ENCODE measurements at regions not wholly inside any gene's neighbourhood (a gene's known extent, or its start where the extent isn't known, plus 50 kb on each side); places are given as distances from the start of the nearest gene placed in this dataset.

DNA sequence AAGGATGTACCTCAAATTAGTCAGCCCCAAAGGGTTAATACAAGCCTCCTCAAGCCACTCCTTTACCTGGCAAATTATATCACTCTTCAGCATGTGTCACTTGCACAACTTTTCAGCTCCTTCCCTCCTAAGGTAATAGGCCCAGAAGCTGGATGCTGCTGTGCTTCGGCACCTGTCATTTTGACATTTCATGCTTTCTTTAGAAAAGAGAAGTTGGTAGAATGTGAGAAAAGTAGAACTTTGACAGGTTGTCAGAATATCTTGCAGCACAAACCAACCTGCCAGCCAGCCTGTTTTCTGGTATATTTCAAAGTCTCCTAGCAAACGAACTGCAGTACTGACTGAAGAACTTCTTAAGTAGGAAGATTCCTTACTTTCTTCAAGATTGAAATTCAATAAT is 2136.9 kb downstream of the MAT2B start:
- no peak for DNase-seq (ENCODE audit: low read depth)

DNA sequence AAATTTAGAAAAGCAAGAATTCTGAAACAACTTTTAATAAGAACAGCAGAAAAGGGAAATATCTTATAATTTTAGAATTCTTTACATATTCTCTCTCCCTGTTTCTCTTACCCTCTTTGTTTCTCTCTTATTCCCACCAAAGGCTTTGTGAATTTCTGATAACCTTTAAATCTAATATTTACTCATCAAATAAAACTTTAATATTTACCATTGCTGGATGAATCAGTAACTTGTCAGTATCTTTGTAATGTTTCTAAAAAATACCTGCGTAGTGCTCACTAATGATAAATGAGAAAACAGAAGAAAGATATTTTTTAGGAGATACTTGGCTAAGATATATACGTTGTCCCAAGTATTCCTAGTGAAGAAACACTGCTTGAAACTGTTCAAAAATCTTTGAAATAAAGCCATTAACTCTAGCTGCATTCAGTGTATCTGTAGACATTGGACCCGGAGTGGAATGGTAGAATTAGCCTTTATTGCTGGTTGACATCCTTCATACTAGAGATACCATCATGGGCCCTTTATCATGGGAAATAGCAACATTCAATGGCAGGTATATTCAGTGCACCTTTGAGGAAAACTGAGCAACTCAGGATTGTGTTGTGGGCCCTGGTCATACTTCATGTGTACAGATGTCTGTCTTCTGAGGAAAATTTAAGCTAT is 2160.4 kb downstream of the MAT2B start:
- DNase-seq (ENCODE audit: low read depth): no peak

DNA sequence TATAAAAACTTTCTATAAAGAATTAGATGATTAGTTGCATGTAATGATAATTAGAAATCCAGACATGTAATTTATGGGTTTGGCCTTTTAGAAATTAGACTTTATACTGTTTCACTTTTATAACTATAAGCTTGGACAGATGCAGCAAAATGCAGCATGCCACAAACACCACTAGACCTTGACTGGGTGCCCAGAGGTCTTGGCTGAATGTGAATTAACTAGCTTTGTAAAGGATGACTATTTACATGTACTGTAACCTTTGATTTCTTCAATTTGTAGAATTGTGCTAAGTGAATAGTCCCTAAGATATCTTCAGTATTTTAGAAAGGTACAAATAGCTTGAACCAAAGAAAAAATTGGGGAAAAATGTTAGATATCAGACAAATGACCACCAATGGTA is 2168.1 kb downstream of the MAT2B start:
- no peak for DNase-seq (ENCODE audit: low read depth)

DNA sequence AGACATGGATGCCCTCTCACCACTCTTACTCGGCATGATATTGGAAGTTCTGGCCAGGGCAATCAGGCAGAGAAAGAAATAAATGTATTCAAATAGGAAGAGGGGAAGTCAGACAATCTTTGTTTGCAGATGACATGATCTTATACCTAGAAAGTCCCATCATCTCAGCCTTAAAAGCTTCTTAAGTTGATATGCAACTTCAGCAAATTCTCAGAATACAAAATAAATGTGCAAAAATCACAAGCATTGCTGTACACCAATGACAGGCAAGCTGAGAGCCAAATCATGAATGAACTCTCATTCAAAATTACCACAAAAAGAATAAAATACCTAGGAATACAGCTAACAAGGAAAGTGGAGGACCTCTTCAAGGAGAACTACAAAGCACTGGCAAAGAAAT is 2190.4 kb downstream of the MAT2B start:
- DNase-seq (ENCODE audit: low read depth): no peak

DNA sequence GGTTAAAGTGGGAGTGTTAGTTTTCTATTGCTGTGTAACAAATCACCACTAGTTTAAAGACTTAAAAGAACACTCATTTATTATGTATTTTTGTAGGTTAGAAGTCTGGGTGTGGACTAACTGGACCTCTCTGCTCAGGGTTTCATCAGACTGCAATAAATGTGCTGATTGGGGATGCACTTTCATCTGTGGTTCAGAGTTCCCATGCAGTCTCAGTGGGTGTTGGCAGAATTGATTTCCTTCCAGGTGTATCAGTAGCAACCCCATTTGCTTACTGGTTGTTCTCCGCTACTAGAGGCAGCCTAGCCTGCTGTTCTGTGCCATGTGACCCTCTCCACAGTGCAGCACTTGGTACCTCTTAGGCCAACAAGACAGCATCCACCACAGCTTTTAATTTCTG is 2200.5 kb downstream of the MAT2B start:
- no peak for DNase-seq (ENCODE audit: low read depth)

DNA sequence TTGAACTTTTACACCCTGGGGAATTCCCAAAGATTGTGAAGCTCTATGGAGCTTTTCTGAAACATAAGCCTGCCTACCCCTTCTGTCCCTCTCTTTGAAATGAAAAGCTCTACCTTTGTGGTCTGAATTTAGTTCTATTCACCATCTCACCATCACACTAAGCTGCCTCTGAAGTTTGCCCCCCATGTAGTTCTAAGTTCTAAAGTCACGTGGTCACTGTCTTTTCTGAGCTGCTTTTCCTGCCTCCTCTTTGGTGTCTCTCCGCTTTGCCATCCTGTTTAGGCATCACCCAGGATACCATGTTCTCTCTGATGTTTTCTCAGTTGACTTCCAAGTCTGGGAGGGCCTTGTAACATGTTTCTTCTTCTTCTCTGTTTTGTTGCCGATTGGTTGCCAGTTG is 2206.6 kb downstream of the MAT2B start:
- DNase-seq (ENCODE audit: low read depth): no peak

DNA sequence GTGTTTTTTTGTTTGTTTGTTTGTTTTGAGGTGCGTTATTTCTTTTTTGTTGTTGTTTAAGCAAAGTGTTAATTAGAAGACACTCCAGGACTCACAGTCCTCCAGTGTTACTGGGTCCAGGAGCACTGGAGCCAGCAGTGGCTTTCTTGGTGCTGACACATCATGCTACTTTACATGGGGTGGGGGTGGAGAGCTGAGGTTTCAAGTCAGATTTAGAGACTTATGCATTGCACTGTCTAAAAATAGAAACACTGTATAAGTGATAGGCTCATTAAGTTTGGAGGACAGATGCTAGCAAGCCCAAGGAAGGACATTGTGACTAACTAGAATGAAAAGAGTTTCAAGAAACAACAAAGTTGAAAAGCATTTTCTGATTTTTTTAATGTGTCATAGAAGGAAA is 2209.2 kb downstream of the MAT2B start:
- no peak for DNase-seq (ENCODE audit: low read depth)

DNA sequence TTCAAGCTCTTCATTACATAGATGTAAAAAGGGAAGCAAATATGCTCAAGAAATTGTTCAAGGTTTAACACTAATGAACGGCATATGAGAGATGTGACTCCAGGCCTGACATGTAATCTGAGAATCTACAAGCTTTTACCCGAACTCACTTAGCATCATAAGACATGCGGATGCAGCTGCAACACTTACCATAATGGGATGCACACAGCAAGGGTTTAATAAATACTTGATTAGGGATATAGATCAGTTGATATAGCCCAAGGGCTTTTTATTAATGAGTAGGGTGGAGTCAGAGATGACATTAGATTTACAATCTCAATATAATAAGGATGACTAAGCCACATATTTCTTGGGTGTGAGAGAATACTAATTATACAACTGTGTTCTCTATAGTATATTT is 2215.5 kb downstream of the MAT2B start:
- no peak for DNase-seq (ENCODE audit: low read depth)

DNA sequence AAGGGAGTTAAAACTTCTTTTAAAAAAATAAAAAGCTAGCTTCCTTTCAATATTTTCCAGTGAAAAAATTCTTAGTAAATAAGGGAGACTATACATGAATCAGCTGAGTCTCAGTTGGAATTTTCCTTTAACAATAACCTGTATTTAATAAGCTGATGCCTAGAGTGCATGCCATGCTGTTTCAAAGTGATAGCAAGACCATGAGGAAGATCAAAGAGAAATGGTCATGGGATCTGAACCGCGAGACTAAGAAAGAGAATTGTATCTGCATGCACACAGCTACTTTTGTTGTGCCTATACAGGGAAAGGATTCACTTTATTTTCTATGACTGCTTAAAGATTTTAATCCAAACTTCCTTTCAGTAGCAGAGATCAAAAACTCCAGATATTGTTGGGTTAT is 2217.0 kb downstream of the MAT2B start:
- no peak for DNase-seq (ENCODE audit: low read depth)

DNA sequence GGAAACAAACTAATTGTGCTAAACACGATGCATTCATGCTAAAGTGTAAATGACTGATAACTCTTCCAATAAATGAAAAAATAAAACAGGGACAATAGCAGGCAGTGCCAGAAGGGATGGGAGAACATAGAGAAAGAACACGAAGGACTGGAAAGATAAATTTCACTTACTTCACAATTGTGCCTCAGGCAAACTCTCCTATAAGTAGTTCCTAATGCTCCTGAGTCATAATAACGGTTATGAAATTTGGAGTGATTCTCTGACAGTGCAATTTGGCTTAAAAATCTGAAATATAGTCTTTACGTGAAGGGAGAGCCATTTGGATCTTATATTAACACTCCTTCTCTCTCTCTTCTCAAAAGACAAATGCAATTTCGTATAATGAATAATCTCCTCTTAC is 2218.5 kb downstream of the MAT2B start:
- DNase-seq (ENCODE audit: low read depth): no peak

DNA sequence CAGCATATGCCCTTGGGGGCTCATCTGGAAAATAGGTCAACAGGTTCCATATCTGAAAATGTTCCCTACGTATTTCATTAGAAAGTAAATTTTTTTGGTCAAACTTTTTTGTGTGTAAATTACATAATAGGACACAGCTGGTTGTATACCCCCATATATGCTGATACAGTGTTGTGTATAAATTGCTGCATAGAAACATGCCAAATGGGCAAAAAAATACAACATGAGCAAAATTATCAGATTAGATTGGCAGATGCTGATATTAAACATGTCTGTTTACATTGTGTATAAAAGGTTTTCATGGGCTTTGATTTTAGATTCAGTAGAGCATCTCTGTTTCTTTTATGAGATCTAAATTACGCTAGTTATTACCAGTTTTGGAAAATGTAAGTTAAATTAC is 2223.0 kb downstream of the MAT2B start:
- DNase-seq (ENCODE audit: low read depth): no peak

DNA sequence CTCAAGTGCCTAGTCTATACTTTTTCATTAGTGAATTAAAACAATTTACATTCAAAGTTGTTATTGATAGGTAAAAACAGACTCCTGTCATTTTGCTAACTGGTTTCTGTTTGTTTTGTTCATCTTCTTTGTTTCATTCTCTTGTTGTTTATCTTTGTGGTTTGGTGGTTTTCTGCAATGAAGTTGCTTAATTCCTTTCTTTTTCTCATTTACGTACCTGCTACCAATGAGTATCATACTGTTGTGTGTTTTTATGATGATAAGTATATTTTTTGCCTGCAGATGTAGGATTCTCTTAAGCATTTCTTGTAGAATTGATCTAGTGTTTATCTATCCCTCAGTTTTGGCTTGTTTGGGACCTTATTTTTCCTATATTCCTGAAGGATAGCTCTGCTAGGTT is 2230.0 kb downstream of the MAT2B start:
- DNase-seq (ENCODE audit: low read depth): no peak

DNA sequence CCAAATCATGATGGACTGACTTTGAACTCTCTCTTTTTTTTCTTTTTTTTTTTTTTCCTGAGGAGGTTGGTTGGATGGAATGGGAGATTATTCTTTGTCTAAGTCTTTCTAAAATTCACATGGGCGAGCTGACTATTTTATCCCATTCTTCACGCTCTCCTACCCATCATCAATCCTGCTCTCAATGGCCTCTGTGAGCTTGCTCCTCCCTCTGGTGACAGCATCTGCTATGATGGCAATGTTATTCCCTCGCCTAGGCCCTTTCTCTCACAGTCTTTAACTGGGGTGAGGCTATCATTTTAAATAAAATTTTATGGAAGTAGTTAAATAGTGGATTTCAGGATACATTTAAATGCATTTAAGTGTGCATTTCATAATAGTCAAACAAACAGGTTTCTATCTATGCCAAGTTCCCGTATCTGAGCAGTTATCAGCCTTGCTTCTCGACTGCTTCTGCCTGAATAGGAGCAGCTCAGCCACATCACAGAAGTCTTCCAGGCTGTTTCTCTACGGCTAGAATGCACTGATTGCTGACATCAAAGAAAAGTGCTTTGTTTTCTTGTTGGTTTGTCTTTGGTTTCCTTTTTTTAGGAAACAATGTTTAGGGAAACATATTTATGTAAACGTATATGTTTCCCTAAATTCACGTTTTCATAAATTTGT is 2233.8 kb downstream of the MAT2B start:
- no peak for DNase-seq (ENCODE audit: low read depth)

DNA sequence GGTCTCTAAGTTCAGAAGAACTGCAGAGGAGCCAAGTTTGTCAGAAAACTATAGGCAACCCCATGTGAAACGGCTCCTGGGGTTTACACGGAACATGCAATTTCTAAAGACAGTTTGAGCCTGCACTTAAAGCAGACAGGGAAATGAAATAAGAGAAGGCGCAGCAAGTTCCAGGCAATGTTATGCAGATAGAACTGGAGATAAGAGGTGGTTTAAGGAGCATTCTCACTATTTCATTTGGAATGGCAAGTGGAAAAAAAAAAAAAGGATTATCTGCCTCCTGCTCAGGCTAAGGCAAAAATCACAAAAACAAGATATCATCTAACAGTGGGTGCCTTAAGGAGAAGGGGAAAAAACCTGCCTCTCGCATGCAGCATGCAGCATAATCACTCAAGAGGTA is 2252.4 kb downstream of the MAT2B start:
- DNase-seq (ENCODE audit: low read depth): no peak

DNA sequence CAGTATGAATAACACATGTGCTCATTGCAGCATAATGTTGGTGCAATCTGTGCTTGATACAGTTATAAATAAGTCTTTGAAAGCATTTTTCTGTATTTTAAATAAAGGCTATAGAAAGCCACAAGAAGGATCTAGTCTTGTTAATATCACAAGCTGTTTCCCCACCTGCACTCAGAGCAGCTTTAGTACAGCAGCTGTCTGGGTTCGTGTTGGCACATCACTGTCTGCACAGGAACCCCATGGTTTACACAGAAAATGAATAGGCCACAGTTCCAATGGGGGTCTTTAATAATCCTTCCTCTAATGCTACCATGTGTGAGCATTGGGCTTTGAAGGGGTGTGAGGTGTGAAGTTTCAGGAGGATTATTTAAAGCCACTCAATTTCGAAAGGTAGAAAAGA is 2269.7 kb downstream of the MAT2B start:
- no peak for DNase-seq (ENCODE audit: low read depth)

DNA sequence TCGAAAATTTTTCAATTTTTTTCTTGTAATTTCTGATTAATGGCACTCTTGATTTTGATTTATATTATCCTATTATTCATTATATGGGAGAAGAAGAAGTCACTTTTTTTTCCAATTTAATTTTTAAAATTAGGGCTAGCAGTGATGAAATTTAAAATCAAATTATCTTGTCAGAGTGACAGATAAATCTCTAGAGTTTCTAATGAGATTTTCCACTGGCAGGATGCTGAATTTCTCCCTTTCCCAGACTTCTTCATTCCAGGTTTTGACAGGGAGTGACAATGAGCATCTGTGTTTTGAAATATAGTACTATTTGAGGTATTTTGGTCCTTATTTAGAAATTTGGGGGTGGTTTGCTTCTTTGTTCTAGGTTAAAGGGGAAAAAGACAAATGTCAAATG is 2274.1 kb downstream of the MAT2B start:
- no peak for DNase-seq (ENCODE audit: low read depth)

DNA sequence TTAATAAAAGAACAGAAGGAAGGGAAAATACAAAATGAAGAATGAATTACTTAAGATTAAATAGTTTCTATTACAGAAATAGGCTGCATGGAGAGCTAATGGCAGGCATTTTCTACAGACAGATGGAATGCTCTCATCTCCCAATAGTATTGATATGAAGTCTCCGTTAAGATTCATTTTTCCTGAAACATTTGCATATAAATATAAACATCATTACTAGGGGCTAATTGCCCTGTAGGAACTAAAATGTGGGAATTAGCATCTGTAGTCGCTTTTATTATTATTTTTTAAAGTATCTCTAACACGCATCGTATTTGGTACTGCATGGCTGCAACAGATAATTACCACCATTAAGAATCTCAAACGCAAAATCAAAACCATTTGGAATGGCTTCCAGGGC is 2275.5 kb downstream of the MAT2B start:
- no peak for DNase-seq (ENCODE audit: low read depth)

DNA sequence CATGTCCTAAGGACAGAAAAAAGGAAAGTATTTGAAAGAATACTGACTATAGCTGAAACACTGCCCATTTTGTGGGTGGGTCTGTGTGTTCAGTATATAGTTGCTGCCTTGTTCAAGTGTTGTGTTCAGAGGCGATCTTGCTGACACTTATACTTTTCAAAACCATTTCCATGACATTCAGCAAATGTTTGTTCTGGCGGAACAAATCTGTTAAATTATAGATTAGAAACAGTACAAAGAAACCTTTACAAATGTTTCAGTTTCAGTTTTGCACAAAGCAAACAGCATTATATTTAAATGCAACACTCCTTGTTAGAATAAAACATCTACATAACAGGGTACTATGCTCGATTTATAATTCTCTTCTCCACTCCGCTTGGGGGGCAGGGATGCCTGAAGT is 2276.3 kb downstream of the MAT2B start:
- no peak for DNase-seq (ENCODE audit: low read depth)

DNA sequence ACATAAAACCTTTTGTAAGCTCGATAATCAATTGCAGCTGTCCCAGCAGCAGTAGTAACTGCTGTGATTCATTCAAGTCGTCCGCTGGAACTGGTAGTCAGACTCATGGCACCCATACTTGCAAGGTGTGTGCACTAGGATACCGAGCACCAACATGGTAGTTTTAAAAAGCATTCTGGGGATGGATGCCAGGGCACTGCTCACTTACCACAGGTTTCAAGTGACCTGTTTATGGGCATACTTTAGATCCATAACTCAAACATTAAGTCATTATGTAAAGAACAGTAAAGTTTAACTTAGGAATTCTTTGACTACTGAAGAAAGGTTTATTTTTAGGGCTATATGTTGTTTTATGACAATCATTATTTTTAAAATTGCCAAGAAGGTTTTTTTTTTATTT is 2277.6 kb downstream of the MAT2B start:
- DNase-seq (ENCODE audit: low read depth): no peak

DNA sequence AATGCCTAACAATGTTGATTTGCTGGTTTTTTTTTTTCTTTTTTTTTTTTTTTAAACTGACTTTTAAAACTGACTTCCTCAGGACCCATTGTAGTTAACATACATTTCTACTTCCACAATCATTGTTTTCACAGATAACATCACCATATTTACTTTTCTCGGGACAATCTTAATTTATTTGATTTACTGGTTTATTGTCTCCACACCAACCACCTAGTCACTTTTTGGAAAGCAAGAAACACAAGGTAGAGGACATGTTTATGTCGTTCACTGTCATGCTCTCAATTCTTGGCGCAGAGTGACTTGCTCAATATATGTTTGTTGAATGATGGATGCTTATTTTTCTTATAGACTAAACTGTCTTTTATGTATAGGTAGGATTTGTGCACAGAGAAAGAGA is 2280.7 kb downstream of the MAT2B start:
- no peak for DNase-seq (ENCODE audit: low read depth)

DNA sequence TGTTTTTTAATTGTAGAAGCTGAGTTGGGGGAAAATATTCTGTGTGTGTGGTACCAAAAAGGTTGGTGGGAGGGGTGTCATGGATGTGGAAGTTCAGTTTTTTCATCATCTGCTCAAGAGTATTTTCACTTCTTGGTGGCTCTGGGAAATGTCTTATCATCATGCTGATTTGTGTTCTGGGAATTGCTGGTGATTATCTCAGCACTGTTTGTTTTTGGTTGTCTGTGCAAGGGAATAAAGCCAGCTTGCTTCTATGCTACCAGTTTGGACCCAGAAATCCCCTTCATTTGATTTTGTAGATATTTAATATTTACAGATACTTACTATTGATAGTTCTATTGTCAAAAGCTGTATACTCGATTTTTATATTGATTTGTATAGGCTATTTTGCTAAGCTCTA is 2289.7 kb downstream of the MAT2B start:
- no peak for DNase-seq (ENCODE audit: low read depth)

DNA sequence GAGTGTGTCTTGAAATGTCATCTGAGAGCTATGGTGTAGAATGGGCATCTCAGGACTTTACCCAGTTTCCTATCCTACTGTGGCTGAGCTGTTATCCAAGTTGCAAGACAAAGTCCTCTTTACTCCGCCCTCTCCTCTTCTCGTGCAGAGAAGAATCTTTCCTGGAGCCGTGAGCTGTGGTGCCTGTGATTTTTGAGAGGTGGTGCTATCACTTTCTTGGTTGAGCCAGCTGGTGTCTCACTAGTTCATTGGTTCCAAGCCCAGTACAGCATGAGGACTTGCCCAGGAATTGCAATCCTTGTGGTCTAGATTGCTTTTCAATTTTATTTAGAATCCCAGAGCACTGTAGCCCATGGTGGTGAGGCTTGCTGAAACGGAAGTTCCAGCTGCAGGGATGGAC is 2300.3 kb downstream of the MAT2B start:
- DNase-seq (ENCODE audit: low read depth): no peak

DNA sequence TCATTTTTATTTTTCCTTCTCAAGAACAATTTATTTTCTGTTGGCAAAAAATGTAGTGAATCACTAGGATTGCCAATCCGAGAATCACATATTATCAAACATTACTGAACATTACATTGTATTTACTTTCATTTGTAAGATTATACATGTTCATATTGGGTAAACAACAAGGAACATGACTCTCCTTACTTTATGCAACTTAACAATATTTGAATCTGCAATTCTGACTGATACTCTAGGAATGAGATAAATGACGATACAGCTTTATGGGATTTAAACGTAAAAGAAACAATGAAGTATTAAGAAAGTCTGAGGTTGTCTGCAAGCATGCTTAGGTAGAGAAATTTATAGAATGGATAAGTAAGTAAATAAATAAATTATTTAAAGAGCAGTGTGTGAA is 2302.9 kb downstream of the MAT2B start:
- no peak for DNase-seq (ENCODE audit: low read depth)

DNA sequence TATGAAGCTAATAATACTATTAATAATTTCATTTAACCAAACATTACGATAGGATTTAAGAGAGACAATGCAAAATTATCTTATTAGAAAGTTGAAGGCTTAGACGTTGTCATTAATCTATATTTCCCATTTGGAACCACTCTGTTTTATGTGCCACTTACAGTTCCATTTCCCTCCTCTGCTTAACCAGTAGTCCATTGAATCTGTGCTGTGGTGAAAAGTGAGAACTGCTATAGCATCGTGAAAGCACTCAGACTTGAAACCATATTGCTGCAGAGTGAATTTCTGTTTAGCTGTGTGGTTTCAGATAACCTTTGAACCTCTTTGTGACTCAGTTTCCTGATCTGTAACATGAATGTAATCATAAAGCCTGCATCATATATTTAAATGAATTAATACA is 2304.5 kb downstream of the MAT2B start:
- DNase-seq (ENCODE audit: low read depth): no peak

Data from stimulated activated CD8-positive, alpha-beta memory T cell treated with anti-CD3 and anti-CD28 coated beads, Interleukin-15, amount 100 ng/mL, for 1 hour (primary cell).